Dedifferentiated amniotic fluid mesenchymal stem cell (primary cell): ENCODE measurements at regions not wholly inside any gene's neighbourhood (a gene's known extent, or its start where the extent isn't known, plus 50 kb on each side); places are given as distances from the start of the nearest gene placed in this dataset.
"Not testable (repeated sequence)": the region's sequence is repeated elsewhere in the genome, so short reads cannot be mapped to it uniquely, and the experiment has no call there.

Source experiments
- DNase-seq: peaks from one replicate; pipeline ENCODE4 v3.0.0-alpha.2; 2016; ENCODE audit errors: extremely low spot score

DNA sequence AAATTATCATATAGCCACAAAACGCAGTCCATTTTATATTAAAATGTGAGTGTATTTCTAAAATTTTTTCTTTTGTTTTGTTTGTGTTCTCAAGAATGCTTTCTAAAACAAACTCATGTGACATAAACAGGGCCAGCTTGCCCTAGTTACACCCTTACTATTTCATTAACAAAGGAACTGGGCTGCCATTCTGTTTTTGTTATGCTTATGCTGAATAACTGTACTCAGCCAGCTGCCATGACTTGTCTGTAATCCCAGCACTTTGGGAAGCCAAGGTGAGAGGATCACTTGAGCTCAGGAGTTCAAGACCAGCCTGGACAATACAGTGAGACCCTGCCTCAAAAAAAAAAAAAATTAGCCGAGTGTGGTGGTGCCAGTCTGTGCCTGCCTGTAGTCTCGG lies 66.0 kb upstream of the TMED7 start:
- not testable (repeated sequence) for DNase-seq

- peak; percentile 26 for DNase-seq
These were observed 60.9 kb upstream of the TMED7 start for GRCh38 chr5:115686738-115687074.

- DNase-seq, result peak; percentile 46
These were observed 60.4 kb upstream of the TMED7 start for GRCh38 chr5:115686051-115686737.

DNA sequence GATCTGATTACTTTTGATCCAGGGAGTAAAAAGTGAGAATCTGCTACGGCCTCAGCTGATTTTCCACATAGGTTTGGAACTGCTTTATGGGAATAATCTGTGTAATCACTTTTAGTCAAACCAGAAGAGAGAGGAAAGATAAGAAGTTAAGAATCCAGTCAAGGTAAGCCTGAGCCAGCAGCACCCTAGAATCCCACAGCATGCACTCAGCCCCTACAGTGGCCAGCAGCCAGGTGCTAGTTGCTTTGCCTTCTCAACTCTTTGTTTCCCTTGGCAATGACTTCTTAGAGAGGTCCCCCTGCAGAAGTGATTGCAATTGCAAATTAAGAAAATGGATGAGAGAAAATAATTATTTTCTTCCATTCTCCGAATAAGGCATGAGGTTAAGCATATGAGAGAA lies 59.7 kb upstream of the TMED7 start:
- DNase-seq, result no peak

GRCh38 chr5:115684513-115685037 lies 58.7 kb upstream of the TMED7 start:
- no peak for DNase-seq

- no peak for DNase-seq
These were observed 57.2 kb upstream of the TMED7 start for GRCh38 chr5:115683081-115683480.
